Activated T-helper 17 cell treated with anti-CD3 and anti-CD28 coated beads, Interleukin-2, amount 50 U/mL, for 72 hours (primary cell): ENCODE measurements at regions not wholly inside any gene's neighbourhood (a gene's known extent, or its start where the extent isn't known, plus 50 kb on each side); places are given as distances from the start of the nearest gene placed in this dataset.
A peak's percentile ranks its signal among the peaks of the same experiment; 100 is the strongest.
"Not testable (repeated sequence)": the region's sequence is repeated elsewhere in the genome, so short reads cannot be mapped to it uniquely, and the experiment has no call there.

Experiments
- ATAC-seq: fragments of 150-1000 bp; cut with Tn5 transposase; replicated peaks from 2 replicates; pipeline ENCODE4 v1.10.0; 2021; ENCODE audit warnings: mild to moderate bottlenecking, moderate library complexity
- H3K27ac Mint-ChIP-seq: one replicate; pipeline ENCODE4 v1.8.0; 2022; ENCODE audit warnings: mixed read lengths
- H3K27me3 Mint-ChIP-seq: one replicate; pipeline ENCODE4 v1.8.0; 2022; ENCODE audit warnings: mixed read lengths
- H3K36me3 Mint-ChIP-seq: one replicate; pipeline ENCODE4 v1.8.0; 2022; ENCODE audit warnings: low read depth, mild to moderate bottlenecking, mixed read lengths
- H3K4me1 Mint-ChIP-seq: one replicate; pipeline ENCODE4 v1.8.0; 2022; ENCODE audit warnings: mixed read lengths
- H3K4me3 Mint-ChIP-seq: one replicate; pipeline ENCODE4 v1.8.0; 2022; ENCODE audit warnings: mild to moderate bottlenecking, mixed read lengths
- H3K9me3 Mint-ChIP-seq: one replicate; pipeline ENCODE4 v1.8.0; 2022; ENCODE audit warnings: mixed read lengths

DNA sequence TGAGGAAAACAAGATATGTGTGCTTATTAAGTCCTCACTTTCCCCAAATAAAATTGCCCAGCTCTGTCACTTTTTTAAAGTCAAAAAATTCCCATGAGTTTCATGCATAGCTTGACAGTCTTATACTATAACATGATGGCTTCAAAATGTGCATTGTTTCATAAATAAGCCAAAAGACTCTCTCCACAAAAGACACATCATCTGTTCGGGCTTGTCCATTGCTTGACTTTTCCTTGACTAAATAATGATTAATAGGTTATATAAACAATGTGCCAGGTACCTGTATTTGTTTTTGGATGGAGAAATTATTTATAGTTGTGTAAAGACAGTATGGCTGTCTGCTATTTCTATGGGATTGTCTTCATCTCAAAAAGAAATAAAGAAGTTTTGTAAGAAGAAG lies 329.2 kb upstream of the KLF3 start:
- no peak for ATAC-seq
- Mint-ChIP-seq H3K36me3 (no peaks in the 10 kb centered on the region), H3K27ac (no peak overlapping the region), H3K4me3 (peak overlapping the region; percentile 46), H3K9me3 (peaks cover 12% of the 10 kb centered on the region), H3K27me3 (peaks cover 8% of the 10 kb centered on the region), H3K4me1 (peaks cover 10% of the 10 kb centered on the region)

DNA sequence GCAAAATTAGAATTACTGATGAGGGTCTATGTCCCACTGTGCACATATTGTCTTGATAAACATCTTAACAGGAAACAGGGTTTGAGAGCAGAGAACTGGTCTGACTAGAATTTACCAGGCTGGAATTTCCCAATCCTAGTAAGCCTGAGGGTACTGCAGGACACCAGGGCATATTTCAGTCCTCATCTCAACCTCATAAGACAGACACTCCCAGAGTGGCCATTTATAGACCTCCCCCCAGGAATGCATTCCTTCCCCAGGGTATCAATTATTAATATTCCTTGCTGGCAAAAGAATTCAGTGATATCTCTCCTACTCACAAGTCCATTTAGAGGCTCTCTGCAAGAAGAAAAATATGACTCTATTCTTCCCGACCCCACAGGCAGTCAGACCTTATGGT lies 325.1 kb upstream of the KLF3 start:
- not testable (repeated sequence) for H3K4me3 Mint-ChIP-seq, H3K36me3 Mint-ChIP-seq, H3K27ac Mint-ChIP-seq, ATAC-seq, H3K27me3 Mint-ChIP-seq, H3K4me1 Mint-ChIP-seq
- H3K9me3 Mint-ChIP-seq: peaks cover 12% of the 10 kb centered on the region

DNA sequence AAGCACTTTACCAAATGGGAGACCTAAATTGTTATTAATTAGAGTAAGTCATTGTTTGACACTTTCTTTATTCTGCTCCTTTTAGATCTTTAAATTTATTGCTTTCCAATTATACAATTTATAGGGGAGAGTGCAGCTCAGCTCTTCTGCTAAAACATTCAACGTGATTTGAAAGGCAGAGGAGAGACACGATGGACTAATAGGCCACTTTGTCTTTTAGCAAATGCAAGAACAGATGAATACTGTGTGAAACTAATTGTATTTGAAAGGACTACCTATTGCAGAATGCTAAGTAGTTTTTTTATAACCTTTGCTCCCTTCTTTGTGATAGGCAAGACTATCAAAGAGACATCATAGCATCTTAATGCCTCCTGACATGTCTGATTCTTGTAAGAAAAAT lies 320.4 kb upstream of the KLF3 start:
- ATAC-seq: no peak
- Mint-ChIP-seq H3K27me3 (peaks cover 14% of the 10 kb centered on the region), H3K9me3 (peaks cover 5% of the 10 kb centered on the region), H3K4me3 (no peak overlapping the region), H3K4me1 (no peaks in the 10 kb centered on the region), H3K36me3 (no peaks in the 10 kb centered on the region), H3K27ac (no peak overlapping the region)

DNA sequence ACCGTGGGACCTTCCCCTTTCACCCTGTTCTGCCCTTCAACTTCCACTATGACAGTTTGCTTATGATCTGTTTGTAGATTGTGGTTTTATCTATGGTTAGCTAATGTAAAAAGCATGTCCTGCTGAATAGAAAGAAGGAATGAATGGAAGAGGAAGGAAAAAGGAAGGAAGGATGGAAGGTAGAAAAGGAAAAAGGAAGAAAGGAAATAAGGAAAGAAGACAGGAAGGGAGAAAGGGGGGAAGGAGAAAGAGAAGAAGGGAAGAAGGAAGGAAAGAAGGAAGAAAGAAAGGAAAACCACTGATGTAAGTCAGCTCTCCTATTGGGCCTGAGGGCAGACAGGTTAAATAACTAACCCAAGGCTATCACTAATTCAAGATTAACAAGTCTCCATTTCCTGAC lies 319.1 kb upstream of the KLF3 start:
- Mint-ChIP-seq H3K9me3 (no peaks in the 10 kb centered on the region), H3K27ac (no peak overlapping the region), H3K4me1 (no peaks in the 10 kb centered on the region), H3K36me3 (no peaks in the 10 kb centered on the region), H3K4me3 (no peak overlapping the region), H3K27me3 (peaks cover 11% of the 10 kb centered on the region)
- no peak for ATAC-seq

DNA sequence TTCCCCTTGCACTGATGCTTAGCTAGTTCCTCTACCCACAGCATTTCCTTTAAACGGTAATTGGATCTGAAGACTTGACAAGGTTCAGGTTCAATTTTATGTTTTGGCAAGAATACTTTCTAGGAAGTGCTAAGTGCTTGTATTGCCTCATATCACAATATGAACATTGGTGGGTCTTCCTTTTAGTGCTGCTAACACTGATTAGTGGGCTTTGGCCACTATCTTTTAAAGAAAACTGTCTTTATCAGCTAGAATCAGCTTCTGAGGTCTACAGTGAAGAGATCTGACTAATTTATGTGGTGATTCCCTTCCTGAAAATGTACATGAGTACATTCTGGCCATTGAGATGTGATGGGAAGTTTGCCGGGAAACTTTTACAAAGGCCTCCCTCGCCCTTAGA lies 316.7 kb upstream of the KLF3 start:
- H3K36me3 Mint-ChIP-seq: no peaks in the 10 kb centered on the region
- H3K4me1 Mint-ChIP-seq: no peaks in the 10 kb centered on the region
- H3K27me3 Mint-ChIP-seq: peaks cover 13% of the 10 kb centered on the region
- peaks cover 7% of the 10 kb centered on the region for H3K9me3 Mint-ChIP-seq
- no peak overlapping the region for H3K4me3 Mint-ChIP-seq
- no peak for ATAC-seq
- H3K27ac Mint-ChIP-seq: no peak overlapping the region

DNA sequence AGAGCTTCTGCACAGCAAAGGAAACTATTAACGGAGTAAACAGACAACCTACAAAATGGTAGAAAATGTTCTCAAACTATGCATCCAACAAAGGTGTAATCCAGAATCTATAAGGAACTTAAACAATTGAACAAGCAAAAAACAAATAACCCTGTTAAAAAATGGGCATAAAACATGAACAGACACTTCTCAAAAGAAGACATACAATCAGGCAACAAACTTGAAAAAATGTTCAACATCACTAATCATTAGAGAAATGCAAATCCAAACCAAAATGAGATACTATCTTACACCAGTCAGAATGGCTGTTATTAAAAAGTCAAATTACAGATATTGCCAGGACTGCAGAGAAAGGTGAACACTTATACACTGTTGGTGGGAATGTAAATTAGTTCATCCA lies 309.6 kb upstream of the KLF3 start:
- Mint-ChIP-seq H3K4me3 (no peak overlapping the region), H3K27me3 (peaks cover 7% of the 10 kb centered on the region), H3K4me1 (peaks cover 5% of the 10 kb centered on the region), H3K9me3 (peaks cover 13% of the 10 kb centered on the region), H3K36me3 (no peaks in the 10 kb centered on the region), H3K27ac (no peak overlapping the region)
- no peak for ATAC-seq

DNA sequence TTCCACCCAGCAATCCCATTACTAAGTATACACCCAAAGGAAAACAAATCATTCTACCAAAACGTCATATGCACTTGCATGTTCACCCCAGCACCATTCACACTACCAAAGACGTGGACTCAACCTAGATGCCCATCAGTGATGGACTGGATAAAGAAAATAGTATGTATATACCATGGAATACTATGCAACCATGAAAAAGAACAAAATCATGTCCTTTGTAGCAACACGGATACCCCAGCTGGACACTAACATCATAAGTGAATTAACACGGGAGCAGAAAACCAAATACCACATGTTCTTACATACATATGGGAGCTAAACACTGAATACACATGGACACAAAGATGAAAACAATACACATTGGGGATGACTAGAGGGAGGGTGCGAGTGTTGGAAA lies 309.1 kb upstream of the KLF3 start:
- no peak for ATAC-seq
- Mint-ChIP-seq H3K9me3 (peaks cover 13% of the 10 kb centered on the region), H3K27ac (no peak overlapping the region), H3K36me3 (no peaks in the 10 kb centered on the region), H3K4me3 (no peak overlapping the region), H3K4me1 (peaks cover 8% of the 10 kb centered on the region), H3K27me3 (peaks cover 7% of the 10 kb centered on the region)

DNA sequence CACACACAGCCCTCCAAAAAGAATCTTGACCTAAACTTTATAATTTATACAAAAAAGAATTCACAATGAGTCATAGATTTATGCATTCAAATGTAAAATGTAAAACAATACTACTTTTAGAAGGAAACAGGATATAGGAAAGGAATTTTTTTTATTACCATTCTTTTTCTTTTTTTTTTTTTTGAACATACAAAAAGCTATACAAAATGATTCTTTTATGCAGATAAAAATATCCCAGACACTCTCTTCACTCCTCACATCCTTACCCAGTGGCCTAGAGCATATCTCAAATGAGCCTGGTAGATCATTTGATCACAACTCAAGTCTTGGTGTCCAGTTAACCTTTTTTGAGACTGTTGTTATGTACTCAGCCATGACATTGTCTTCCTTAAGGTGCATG lies 307.3 kb upstream of the KLF3 start:
- H3K9me3 Mint-ChIP-seq: peaks cover 8% of the 10 kb centered on the region
- ATAC-seq: no peak
- no peaks in the 10 kb centered on the region for H3K36me3 Mint-ChIP-seq
- no peak overlapping the region for H3K4me3 Mint-ChIP-seq
- H3K27ac Mint-ChIP-seq: no peak overlapping the region
- peaks cover 8% of the 10 kb centered on the region for H3K4me1 Mint-ChIP-seq
- no peaks in the 10 kb centered on the region for H3K27me3 Mint-ChIP-seq

DNA sequence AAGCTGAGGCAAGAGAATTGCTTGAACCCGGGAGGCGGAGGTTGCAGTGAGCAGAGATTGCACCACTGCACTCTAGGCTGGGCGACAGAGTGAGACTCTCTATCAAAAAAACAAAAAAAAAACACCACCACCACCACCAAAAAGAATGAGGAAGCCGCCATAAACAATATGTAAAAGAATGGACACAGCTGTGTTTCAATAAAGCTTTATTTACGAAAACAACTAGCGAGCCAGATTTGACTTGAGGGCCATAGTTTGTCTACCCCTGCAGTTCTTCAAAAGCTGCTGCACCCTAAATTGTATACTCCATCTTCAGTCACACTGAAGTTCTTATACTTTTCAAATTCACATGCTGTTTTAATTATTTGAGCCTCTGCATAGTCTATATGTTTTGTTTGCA lies 306.5 kb upstream of the KLF3 start:
- Mint-ChIP-seq H3K36me3 (no peaks in the 10 kb centered on the region), H3K27me3 (no peaks in the 10 kb centered on the region), H3K4me3 (no peak overlapping the region), H3K4me1 (peaks cover 8% of the 10 kb centered on the region), H3K9me3 (peaks cover 3% of the 10 kb centered on the region), H3K27ac (no peak overlapping the region)
- no peak for ATAC-seq

DNA sequence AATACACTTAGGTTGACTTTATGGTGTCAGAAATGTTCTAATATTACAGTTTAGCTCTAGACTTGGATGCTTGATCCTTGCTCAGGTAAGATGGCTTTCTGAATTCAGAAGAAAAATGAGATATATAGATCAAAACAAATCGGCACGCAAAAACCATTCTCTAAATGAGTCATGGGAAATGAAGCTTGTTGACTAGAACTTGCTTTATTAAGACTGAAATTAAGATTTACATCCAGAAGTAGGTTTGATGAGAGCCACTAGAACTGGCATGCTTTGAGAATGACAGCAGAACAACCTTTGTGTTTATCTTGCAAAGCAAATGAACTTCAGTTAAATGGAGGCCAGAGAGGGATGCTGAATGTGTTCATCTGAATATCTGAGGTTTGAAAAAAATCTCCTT lies 304.9 kb upstream of the KLF3 start:
- ATAC-seq: peak; percentile 50
- H3K27me3 Mint-ChIP-seq: no peaks in the 10 kb centered on the region
- peaks cover 8% of the 10 kb centered on the region for H3K4me1 Mint-ChIP-seq
- H3K9me3 Mint-ChIP-seq: peaks cover 3% of the 10 kb centered on the region
- no peak overlapping the region for H3K4me3 Mint-ChIP-seq
- no peaks in the 10 kb centered on the region for H3K36me3 Mint-ChIP-seq
- H3K27ac Mint-ChIP-seq: no peak overlapping the region

DNA sequence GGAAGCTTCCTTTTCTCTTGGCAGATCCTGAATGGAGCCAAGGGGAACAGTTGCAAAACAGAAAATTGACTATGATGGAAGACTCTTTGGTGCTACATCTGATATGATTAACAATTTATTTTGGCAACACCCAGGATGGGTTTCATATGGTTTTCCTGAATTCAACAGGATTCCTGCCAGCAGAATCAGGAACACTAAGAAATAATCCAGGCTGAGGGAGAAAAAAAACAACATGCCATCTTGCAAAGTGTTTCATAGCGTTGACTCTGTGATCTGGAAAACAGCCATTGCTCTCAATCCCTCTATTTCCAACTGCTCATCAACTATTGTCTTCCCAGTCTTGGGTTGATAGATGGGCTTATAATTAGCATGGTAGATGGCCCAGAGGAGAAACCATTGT lies 303.8 kb upstream of the KLF3 start:
- H3K27ac Mint-ChIP-seq: no peak overlapping the region
- H3K9me3 Mint-ChIP-seq: no peaks in the 10 kb centered on the region
- H3K4me3 Mint-ChIP-seq: no peak overlapping the region
- no peaks in the 10 kb centered on the region for H3K27me3 Mint-ChIP-seq
- H3K36me3 Mint-ChIP-seq: no peaks in the 10 kb centered on the region
- peaks cover 8% of the 10 kb centered on the region for H3K4me1 Mint-ChIP-seq
- no peak for ATAC-seq

DNA sequence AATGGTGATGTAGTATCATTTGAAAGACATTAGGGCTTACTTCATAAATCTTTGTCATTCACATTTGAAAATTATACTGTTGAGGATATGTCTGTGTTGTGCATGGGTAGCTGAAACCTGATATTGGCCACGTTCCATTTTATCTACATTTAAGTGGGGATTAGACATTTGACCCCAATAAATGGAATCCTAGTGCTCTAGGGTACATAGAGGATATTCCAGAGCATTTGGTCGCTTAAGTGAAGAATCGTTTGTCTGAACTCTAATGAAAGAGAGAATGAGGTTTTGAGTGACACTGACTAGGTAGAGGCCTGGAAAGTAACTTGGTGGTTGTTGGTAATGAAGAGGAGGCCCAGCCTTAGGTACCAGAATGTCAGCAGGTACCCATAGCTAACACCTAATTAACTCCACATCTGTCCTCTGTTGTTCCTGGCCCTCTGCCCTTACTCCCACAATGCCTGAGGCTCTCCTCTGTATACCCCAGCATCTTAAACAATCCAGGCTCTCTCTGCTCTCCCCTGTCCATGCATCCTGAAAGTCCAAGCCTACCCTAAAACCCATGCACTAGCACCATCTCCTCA lies 299.5 kb upstream of the KLF3 start:
- no peak for ATAC-seq
- Mint-ChIP-seq H3K27me3 (no peaks in the 10 kb centered on the region), H3K27ac (no peak overlapping the region)

DNA sequence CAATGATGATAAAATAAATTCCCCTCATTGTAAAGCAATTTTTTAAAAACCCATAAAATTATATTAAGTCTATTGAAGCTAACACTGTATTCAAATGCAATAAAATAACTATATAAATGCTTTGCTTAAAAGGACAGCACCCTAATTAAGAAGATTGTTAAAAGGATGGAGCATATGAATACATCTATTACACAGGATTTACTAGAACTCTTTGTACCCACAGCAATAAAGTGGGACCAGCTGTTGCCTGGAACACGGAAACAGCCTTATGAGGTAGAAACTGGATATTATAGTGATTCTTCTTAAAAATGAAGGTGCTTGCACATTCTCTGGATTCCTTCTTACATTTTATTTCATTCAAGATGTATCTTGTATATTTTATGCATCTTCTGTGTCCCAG lies 298.7 kb upstream of the KLF3 start:
- Mint-ChIP-seq H3K4me1 (no peaks in the 10 kb centered on the region), H3K27ac (no peak overlapping the region), H3K36me3 (no peaks in the 10 kb centered on the region), H3K9me3 (no peaks in the 10 kb centered on the region), H3K27me3 (no peaks in the 10 kb centered on the region), H3K4me3 (no peak overlapping the region)
- no peak for ATAC-seq

More for the DNA sequence above, 299.5 kb upstream of the KLF3 start:
- H3K36me3 Mint-ChIP-seq: no peaks in the 10 kb centered on the region
- H3K9me3 Mint-ChIP-seq: no peaks in the 10 kb centered on the region
- no peak overlapping the region for H3K4me3 Mint-ChIP-seq
- H3K4me1 Mint-ChIP-seq: peaks cover 2% of the 10 kb centered on the region

DNA sequence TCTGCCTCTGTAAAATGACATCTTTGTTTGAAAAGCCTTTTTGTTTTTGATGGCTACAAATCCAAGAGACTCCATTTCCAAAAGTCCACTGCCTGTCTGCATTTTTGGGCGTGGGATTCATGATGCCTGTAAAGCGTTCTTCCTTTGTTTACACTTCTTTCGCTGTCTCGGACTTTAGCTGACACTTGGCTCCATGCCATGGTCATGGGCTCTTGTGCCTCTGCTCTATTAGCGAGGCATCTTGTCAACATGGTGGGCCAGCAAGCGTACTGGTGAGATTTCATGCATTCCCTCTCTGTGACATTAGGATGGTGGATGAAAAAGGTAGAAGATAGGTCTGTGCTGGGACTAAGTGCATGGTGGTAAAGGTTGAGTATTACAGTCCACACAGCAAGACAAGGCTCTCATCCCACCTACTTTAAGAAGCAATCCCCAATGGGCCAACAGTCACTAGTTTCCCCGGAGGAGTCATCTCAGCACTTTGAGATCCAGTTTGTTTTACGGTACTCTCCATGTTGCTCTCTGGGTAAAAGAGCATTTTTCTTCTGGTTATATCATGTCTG lies 298.2 kb upstream of the KLF3 start:
- no peak for ATAC-seq
- no peak overlapping the region for H3K27ac Mint-ChIP-seq
- no peak overlapping the region for H3K4me3 Mint-ChIP-seq
- no peaks in the 10 kb centered on the region for H3K4me1 Mint-ChIP-seq
- no peaks in the 10 kb centered on the region for H3K27me3 Mint-ChIP-seq
- H3K9me3 Mint-ChIP-seq: no peaks in the 10 kb centered on the region
- H3K36me3 Mint-ChIP-seq: no peaks in the 10 kb centered on the region

DNA sequence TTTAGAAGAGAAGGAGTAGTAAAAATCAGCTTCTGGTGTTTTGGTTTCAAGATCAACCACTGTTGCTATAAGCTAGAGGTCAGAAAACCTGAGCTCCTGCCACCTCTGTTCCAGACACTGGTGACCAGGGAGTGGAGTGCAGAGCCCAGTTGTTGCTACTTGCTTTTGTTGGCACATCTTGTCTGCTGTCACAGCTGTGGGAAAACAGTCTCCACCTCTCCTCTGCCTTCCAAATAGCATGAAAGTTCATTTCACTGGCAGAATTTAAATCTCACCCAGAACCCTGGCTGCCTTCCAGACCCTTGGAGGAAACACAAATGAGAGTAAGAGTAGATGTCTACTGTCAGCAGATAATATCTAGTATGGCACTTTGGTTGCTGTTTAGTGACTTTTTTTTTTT lies 297.5 kb upstream of the KLF3 start:
- H3K27me3 Mint-ChIP-seq: no peaks in the 10 kb centered on the region
- H3K4me3 Mint-ChIP-seq: no peak overlapping the region
- no peak for ATAC-seq
- H3K9me3 Mint-ChIP-seq: no peaks in the 10 kb centered on the region
- H3K36me3 Mint-ChIP-seq: no peaks in the 10 kb centered on the region
- H3K4me1 Mint-ChIP-seq: no peaks in the 10 kb centered on the region
- H3K27ac Mint-ChIP-seq: no peak overlapping the region

DNA sequence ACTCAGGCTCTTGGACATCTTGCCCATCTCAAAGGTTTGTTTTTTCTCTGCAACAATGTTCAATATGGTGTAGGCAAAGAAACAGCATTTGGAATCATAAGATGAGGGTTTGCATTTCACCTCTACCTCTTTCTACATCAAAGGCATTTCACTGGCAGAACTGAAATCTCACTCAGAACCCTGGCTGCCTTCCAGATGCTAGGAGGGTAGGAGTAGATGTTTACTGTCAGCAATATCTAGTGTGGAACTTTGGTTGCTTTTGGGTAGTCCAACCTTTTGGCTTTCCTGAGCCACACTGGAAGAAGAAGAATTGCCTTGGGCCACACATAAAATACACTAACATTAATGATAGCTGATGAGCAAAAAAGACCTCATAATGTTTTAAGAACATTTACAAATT lies 297.0 kb upstream of the KLF3 start:
- H3K27ac Mint-ChIP-seq: no peak overlapping the region
- H3K9me3 Mint-ChIP-seq: no peaks in the 10 kb centered on the region
- ATAC-seq: no peak
- no peaks in the 10 kb centered on the region for H3K27me3 Mint-ChIP-seq
- H3K4me1 Mint-ChIP-seq: no peaks in the 10 kb centered on the region
- H3K36me3 Mint-ChIP-seq: no peaks in the 10 kb centered on the region
- H3K4me3 Mint-ChIP-seq: no peak overlapping the region
